ENCODE measurements at regions not wholly inside any gene's neighbourhood (a gene's known extent, or its start where the extent isn't known, plus 50 kb on each side); places are given as distances from the start of the nearest gene placed in this dataset.

DNA sequence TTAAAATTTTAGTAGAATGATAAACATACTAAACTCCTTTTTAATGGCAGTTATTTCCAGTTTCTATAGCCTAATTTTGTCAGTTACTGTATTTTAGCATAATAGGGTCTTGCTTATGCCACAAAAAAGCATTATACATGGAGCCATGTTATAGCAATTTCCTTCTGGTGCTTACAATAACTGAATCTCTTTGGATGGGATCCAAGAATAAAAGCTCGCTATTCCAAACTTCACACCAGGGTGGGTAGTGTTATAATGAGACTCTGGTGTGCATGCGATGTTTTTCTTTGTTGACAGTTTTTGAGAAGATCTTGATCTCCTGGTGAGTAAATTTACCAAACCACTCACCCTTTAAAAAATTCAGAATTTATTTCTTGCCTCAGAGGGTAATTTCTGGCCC, 90.4 kb upstream of the CCDC91 start:
- H3K4me1 ChIP-seq = no peaks in the 10 kb centered on the region

DNA sequence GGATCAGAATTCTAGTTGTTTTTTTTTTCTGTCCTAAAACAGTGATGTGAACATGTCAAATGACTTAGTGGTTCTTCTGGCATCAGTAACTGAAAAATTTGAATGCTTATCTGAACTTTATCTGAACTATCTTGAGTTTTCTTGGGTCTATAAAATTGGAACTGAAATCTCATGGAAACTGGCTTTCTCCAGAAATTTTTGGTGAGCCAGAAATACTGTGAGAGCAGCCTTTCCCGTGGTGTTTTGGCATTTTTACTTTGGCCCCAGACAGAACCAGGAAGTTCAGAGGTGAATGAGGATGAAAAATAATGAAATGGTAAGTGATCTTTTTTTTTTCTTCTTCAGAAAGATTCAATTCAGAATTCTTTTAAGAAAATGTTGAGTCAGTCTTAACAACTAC, 89.5 kb upstream of the CCDC91 start:
- ATAC-seq (no peak), DNase-seq (no peak)
- intact Hi-C loops (cut with DNase I; ENCODE audit: low total_unique reads) = no loop called here
- Histone ChIP-seq H3K27me3 (no peaks in the 10 kb centered on the region), H3K9me3 (no peaks in the 10 kb centered on the region), H3K27ac (no peak overlapping the region), H3K4me3 (no peak overlapping the region), H3K36me3 (no peaks in the 10 kb centered on the region), H3K4me1 (no peaks in the 10 kb centered on the region)
- in situ Hi-C loops (cut with MboI; ENCODE audit: low sequenced_read_pairs in 4 of 4) = no loop called here
- TF ChIP-seq, protein P1, sequence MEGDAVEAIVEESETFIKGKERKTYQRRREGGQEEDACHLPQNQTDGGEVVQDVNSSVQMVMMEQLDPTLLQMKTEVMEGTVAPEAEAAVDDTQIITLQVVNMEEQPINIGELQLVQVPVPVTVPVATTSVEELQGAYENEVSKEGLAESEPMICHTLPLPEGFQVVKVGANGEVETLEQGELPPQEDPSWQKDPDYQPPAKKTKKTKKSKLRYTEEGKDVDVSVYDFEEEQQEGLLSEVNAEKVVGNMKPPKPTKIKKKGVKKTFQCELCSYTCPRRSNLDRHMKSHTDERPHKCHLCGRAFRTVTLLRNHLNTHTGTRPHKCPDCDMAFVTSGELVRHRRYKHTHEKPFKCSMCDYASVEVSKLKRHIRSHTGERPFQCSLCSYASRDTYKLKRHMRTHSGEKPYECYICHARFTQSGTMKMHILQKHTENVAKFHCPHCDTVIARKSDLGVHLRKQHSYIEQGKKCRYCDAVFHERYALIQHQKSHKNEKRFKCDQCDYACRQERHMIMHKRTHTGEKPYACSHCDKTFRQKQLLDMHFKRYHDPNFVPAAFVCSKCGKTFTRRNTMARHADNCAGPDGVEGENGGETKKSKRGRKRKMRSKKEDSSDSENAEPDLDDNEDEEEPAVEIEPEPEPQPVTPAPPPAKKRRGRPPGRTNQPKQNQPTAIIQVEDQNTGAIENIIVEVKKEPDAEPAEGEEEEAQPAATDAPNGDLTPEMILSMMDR (IDR thresholded peaks at IDR 0.05 in 4 of 5, conservative IDR thresholded peaks at IDR 0.05 in 1 of 5) = no peak

More for the DNA sequence above, 90.4 kb upstream of the CCDC91 start:
- ATAC-seq (no peak), DNase-seq (no peak)
- TF ChIP-seq, protein P1 (IDR thresholded peaks at IDR 0.05 in 4 of 5, conservative IDR thresholded peaks at IDR 0.05 in 1 of 5) = no peak
- TF ChIP-seq POLR2A (IDR thresholded peaks at IDR 0.05) = no peak
- Histone ChIP-seq H3K4me3 (no peak overlapping the region), H3K36me3 (no peaks in the 10 kb centered on the region), H3K9me3 (no peaks in the 10 kb centered on the region), H3K27me3 (no peaks in the 10 kb centered on the region), H3K27ac (no peak overlapping the region)
- in situ Hi-C loops (cut with MboI; ENCODE audit: low sequenced_read_pairs in 4 of 4) = no loop called here
- intact Hi-C loops (cut with DNase I; ENCODE audit: low total_unique reads) = no loop called here

DNA sequence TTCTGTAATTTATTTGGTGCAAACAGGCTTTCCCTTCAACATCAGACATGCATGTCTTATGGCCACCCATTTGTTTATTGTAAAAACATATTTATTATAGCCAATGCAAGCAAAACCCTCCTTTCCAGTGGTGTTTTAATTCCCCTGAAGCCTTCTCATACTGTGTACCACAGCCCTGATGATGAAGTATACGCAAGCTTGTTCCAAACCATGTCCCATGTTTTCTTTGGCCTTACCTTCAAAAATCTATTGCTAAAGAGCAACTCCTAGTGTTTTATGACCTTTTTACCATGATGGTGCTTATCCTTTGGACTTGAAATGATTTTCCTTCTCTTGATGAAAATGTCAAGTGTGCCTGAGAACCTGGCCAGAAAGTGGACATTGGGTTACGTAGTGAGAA, 85.9 kb upstream of the CCDC91 start:
- Histone ChIP-seq H3K4me3 (no peak overlapping the region), H3K4me1 (no peaks in the 10 kb centered on the region), H3K27ac (no peak overlapping the region), H3K9me3 (no peaks in the 10 kb centered on the region), H3K36me3 (no peaks in the 10 kb centered on the region), H3K27me3 (no peaks in the 10 kb centered on the region)
- intact Hi-C loops (cut with DNase I; ENCODE audit: low total_unique reads) (no loop called here), in situ Hi-C loops (cut with MboI; ENCODE audit: low sequenced_read_pairs in 4 of 4) (no loop called here)
- DNase-seq (no peak), ATAC-seq (no peak)
- no peak for TF ChIP-seq POLR2A (IDR thresholded peaks at IDR 0.05)
- TF ChIP-seq, protein P1 (IDR thresholded peaks at IDR 0.05 in 4 of 5, conservative IDR thresholded peaks at IDR 0.05 in 1 of 5) = no peak

DNA sequence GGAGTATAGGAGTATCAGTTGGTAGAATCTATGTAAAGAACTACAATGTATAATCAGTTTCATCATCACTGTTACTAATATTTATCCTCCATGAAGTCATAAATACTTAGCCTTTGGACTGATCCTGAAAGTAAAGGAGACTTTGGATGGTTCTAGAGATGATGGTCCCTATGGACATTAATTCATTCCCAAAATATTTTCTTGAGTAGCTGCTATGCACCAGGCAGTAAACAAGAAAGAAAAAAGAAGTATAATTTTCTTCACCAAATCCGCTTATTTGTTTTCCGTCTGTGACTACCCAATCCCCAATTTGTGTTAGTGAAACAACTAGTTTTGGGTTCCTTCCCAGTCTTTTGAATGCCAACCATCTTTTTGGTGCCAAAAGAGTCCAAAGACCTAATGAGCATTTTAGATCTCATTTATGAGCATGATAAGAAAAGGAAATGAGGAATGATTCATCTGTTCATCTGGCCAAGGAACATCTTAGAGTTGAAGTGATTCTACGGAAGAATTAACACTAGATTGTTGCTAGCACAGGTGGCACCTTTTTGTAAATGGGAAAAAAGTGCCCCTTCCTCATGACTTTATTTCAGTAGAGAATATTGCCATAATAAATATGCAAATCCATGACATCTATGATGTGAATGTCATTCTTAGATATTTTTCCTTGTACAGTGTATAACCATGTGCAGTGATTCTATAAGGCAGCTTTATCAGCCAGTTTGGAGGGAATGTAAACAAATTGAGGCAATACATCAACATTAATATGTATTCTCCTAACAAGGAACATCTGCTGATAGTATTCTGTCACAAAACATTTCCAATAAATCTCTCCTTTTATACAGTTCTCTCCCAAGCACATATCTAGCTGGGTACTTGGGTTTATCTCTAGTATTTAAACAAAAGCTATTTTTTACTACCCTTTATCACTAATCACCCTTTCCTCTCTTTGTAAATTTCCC, 85.1 kb upstream of the CCDC91 start:
- no peak for TF ChIP-seq POLR2A (IDR thresholded peaks at IDR 0.05)
- TF ChIP-seq, protein P1 (IDR thresholded peaks at IDR 0.05 in 4 of 5, conservative IDR thresholded peaks at IDR 0.05 in 1 of 5) = no peak
- Histone ChIP-seq H3K4me3 (no peak overlapping the region), H3K27me3 (no peaks in the 10 kb centered on the region), H3K27ac (no peak overlapping the region), H3K36me3 (no peaks in the 10 kb centered on the region), H3K9me3 (no peaks in the 10 kb centered on the region), H3K4me1 (no peaks in the 10 kb centered on the region)
- in situ Hi-C loops (cut with MboI; ENCODE audit: low sequenced_read_pairs in 4 of 4) (no loop called here), intact Hi-C loops (cut with DNase I; ENCODE audit: low total_unique reads) (no loop called here)
- DNase-seq = no peak
- ATAC-seq = no peak
